Hypothalamus (tissue), 51 donors: ENCODE measurements at regions not wholly inside any gene's neighbourhood (a gene's known extent, or its start where the extent isn't known, plus 50 kb on each side); places are given as distances from the start of the nearest gene placed in this dataset.

Experiments
- DNase-seq, 51 donors: peaks; one replicate each; lab custom pipeline; 2025; lab: John Stamatoyannopoulos, UW

GRCh38 chr6:10465629-10466499 is 51.0 kb upstream of the TFAP2A start:
- peak in 1 of 51 donors; percentile 1 for DNase-seq
